CD4-positive, alpha-beta T cell (primary cell): ENCODE measurements at regions not wholly inside any gene's neighbourhood (a gene's known extent, or its start where the extent isn't known, plus 50 kb on each side); places are given as distances from the start of the nearest gene placed in this dataset.

ENCODE experiments used
- ATAC-seq: fragments of 200-7000 bp; cut with Tn5 transposase; one replicate; pipeline ENCODE4 v1.10.0; 2022; ENCODE audit warnings: mild to moderate bottlenecking; ENCODE audit not compliant: poor library complexity
- CTCF ChIA-PET: fragments of 350-600 bp; sonication (Branson Sonifier 250); formaldehyde crosslinking; loops from one replicate; lab custom pipeline; 2021; ENCODE audit warnings: antibody characterized with exemption, inconsistent platforms; lab: Charles Lee
- POLR2A ChIA-PET: fragments of 350-600 bp; sonication (Branson Sonifier 250); formaldehyde crosslinking; loops from one replicate; lab custom pipeline; 2021; ENCODE audit warnings: antibody characterized with exemption, inconsistent platforms; lab: Charles Lee
- DNase-seq, 14 experiments: peaks; one replicate each; pipeline ENCODE4 v3.0.0-alpha.2; 2013 to 2020; ENCODE audit warnings: mixed read lengths in 2 of 14
- H3K27ac ChIP-seq, 2 donors: one replicate each; pipeline versions ENCODE4 v1.5.1 to v1.7.0; 2013; ENCODE audit warnings: low read length in 2 of 2, low read depth in 1 of 2, mild to moderate bottlenecking in 1 of 2
- H3K27me3 ChIP-seq, 2 experiments: 1 replicate in 1 of 2; 2 replicates in 1 of 2; pipeline versions ENCODE4 v1.6.1 to v1.7.0; 2013; ENCODE audit warnings: low read length in 2 of 2, control low read depth in 1 of 2, mild to moderate bottlenecking in 1 of 2, moderate library complexity in 1 of 2; ENCODE audit not compliant: insufficient read depth in 2 of 2, control insufficient read depth in 1 of 2
- H3K36me3 ChIP-seq: one replicate; pipeline ENCODE4 v1.6.1; 2013; ENCODE audit warnings: low read length, control low read depth; ENCODE audit not compliant: insufficient read depth
- H3K4me1 ChIP-seq: one replicate; pipeline ENCODE4 v1.6.1; 2013; ENCODE audit warnings: low read length, control low read depth; ENCODE audit not compliant: insufficient read depth
- H3K4me3 ChIP-seq: one replicate; pipeline ENCODE4 v1.5.1; 2013; ENCODE audit warnings: mild to moderate bottlenecking, low read length, moderate library complexity
- H3K9me3 ChIP-seq, 2 experiments: 1 replicate in 1 of 2; 2 replicates in 1 of 2; pipeline versions ENCODE4 v1.6.1 to v1.7.0; 2013; ENCODE audit warnings: low read length in 2 of 2, mild to moderate bottlenecking in 2 of 2, control low read depth in 1 of 2, moderate library complexity in 1 of 2; ENCODE audit not compliant: control insufficient read depth in 1 of 2, insufficient read depth in 1 of 2
- H3K27ac Mint-ChIP-seq: one replicate; pipeline ENCODE4 v1.8.0; 2020; ENCODE audit warnings: mixed read lengths
- H3K27me3 Mint-ChIP-seq: one replicate; pipeline ENCODE4 v1.8.0; 2021; ENCODE audit warnings: mixed read lengths
- H3K36me3 Mint-ChIP-seq: one replicate; pipeline ENCODE4 v1.8.0; 2021; ENCODE audit warnings: low read depth, mixed read lengths
- H3K4me1 Mint-ChIP-seq: one replicate; pipeline ENCODE4 v1.8.0; 2021; ENCODE audit warnings: low read depth, mixed read lengths
- H3K4me3 Mint-ChIP-seq: one replicate; pipeline ENCODE4 v1.8.0; 2020; ENCODE audit warnings: mild to moderate bottlenecking, mixed read lengths
- H3K9me3 Mint-ChIP-seq: one replicate; pipeline ENCODE4 v1.8.0; 2020; ENCODE audit warnings: mixed read lengths
- CTCF ChIP-seq: fragments of 200-600 bp; IDR thresholded peaks from one replicate; pipeline ENCODE4 v1.8.0; 2022; ENCODE audit warnings: antibody characterized with exemption, mild to moderate bottlenecking
- intact Hi-C, 2 experiments: fragments of 100-400 bp; cut with DNase I in 1 of 2; cut with micrococcal nuclease in 1 of 2; formaldehyde crosslinking; loops; one replicate each; pipeline versions ENCODE4 v1.15.1 to v1.9.0; 2023 to 2025; cut with DNase I, micrococcal nuclease

GRCh38 chr9:21560281-21560745 is 78.2 kb upstream of the IFNE start:
- Histone ChIP-seq H3K27ac (no peak overlapping the region), H3K36me3 (no peaks in the 10 kb centered on the region), H3K9me3 (no peaks in the 10 kb centered on the region), H3K4me1 (peaks cover 16% of the 10 kb centered on the region), H3K27me3 (peaks cover 7 to 39% of the 10 kb centered on the region in 2 experiments), H3K4me3 (peak overlapping the region; percentile 61)
- H3K27me3 Mint-ChIP-seq: peaks cover 39% of the 10 kb centered on the region
- no peaks in the 10 kb centered on the region for H3K9me3 Mint-ChIP-seq
- H3K4me3 Mint-ChIP-seq: peak overlapping the region; percentile 89
- peaks cover 7% of the 10 kb centered on the region for H3K36me3 Mint-ChIP-seq
- CTCF ChIA-PET: interaction anchor here (0.8 kb wide), 1 partner anchor 234 kb away, joined by 4 read pairs; no protein-coding TSS in a partner anchor
- intact Hi-C loops: loop anchor here in 1 of 2 experiments (2.0 to 5.0 kb wide), 2 partner anchors 14 to 67 kb away; no protein-coding TSS in a partner anchor
- peak overlapping the region; percentile 9 for H3K27ac Mint-ChIP-seq
- no peak for TF ChIP-seq CTCF
- ATAC-seq (no peak), DNase-seq (no peak)
- H3K4me1 Mint-ChIP-seq: peaks cover 38% of the 10 kb centered on the region
- POLR2A ChIA-PET: interaction anchor here (1.0 to 2.0 kb wide), 3 partner anchors 14 to 129 kb away, joined by 3 to 19 read pairs (median 7); no protein-coding TSS in a partner anchor

DNA sequence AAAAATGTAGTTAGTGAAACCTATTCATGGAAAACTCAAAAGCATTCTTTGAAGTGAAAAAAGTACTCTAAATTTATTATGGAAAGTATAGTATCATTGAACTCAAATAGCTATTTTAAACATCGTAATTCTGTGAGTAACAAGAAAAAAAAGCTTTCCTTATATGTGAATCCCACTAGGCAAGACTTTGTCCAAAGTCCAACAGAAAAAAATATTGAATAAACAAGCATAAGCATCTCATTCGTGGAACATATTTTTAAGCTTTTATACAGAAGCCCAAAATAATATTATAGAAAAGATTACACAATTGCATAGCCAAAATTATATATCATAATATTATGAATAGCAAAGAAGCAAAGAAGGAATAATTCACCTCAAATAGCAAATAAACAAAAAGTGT is 79.4 kb upstream of the IFNE start:
- ATAC-seq (no peak), DNase-seq (no peak)
- H3K36me3 Mint-ChIP-seq: peaks cover 7% of the 10 kb centered on the region
- H3K4me3 ChIP-seq: no peak overlapping the region
- POLR2A ChIA-PET: no interaction called here
- no peaks in the 10 kb centered on the region for H3K36me3 ChIP-seq
- peaks cover 41% of the 10 kb centered on the region for H3K4me1 Mint-ChIP-seq
- H3K27me3 Mint-ChIP-seq: peaks cover 30% of the 10 kb centered on the region
- H3K4me3 Mint-ChIP-seq: peak overlapping the region; percentile 59
- no peak for TF ChIP-seq CTCF
- H3K9me3 ChIP-seq: no peaks in the 10 kb centered on the region
- intact Hi-C loops: loop anchor here in 1 of 2 experiments (2.0 to 5.0 kb wide), 2 partner anchors 13 to 66 kb away; no protein-coding TSS in a partner anchor
- no peak overlapping the region for H3K27ac Mint-ChIP-seq
- CTCF ChIA-PET: interaction anchor here (1.1 to 1.2 kb wide), 2 partner anchors 15 to 228 kb away, joined by 3 to 4 read pairs; no protein-coding TSS in a partner anchor
- peaks cover 16% of the 10 kb centered on the region for H3K4me1 ChIP-seq
- H3K27ac ChIP-seq: no peak overlapping the region
- peaks cover 0 to 29% of the 10 kb centered on the region in 2 experiments for H3K27me3 ChIP-seq
- H3K9me3 Mint-ChIP-seq: no peaks in the 10 kb centered on the region

- peaks cover 0 to 8% of the 10 kb centered on the region in 2 experiments for H3K27me3 ChIP-seq
- H3K36me3 ChIP-seq: no peaks in the 10 kb centered on the region
- no peak for TF ChIP-seq CTCF
- H3K4me3 ChIP-seq: no peak overlapping the region
- ATAC-seq (no peak), DNase-seq (no peak)
- H3K4me1 ChIP-seq: peaks cover 9% of the 10 kb centered on the region
- H3K27ac Mint-ChIP-seq: no peak overlapping the region
- POLR2A ChIA-PET: interaction anchor here (1.3 to 2.0 kb wide), 2 partner anchors 12 to 15 kb away, joined by 5 to 6 read pairs; no protein-coding TSS in a partner anchor
- no peaks in the 10 kb centered on the region for H3K9me3 Mint-ChIP-seq
- peaks cover 13% of the 10 kb centered on the region for H3K27me3 Mint-ChIP-seq
- H3K9me3 ChIP-seq: no peaks in the 10 kb centered on the region
- no peak overlapping the region for H3K27ac ChIP-seq
- peaks cover 31% of the 10 kb centered on the region for H3K4me1 Mint-ChIP-seq
- no peak overlapping the region for H3K4me3 Mint-ChIP-seq
- CTCF ChIA-PET: no interaction called here
- peaks cover under 1% of the 10 kb centered on the region for H3K36me3 Mint-ChIP-seq
- intact Hi-C loops: loop anchor here in 1 of 2 experiments (5.0 kb wide), 1 partner anchor 63 kb away; no protein-coding TSS in a partner anchor
Measured at GRCh38 chr9:21564175-21564574, 82.1 kb upstream of the IFNE start.
